ENCODE measurements at regions not wholly inside any gene's neighbourhood (a gene's known extent, or its start where the extent isn't known, plus 50 kb on each side); places are given as distances from the start of the nearest gene placed in this dataset.

DNA sequence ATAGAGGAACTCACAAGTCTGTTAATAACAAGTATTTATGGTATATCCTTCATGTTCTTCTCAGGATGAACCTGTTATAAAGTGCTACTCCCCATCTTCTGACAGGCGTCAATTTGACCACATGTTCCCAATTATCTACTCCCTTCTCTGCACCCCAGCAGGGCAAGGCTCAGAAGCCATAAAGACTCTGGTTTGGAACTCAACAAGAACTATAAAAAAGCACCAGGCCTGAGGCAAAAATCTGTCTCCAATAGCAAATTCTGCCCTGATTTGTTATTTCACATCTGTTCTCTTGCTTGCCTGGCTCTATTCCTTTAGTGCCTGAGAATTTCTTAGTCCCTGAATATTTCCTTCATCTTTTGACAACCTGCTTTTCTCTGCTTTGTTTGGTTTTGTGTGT is 618.2 kb upstream of the KIRREL3 start:
- Mint-ChIP-seq H3K36me3 (no peaks in the 10 kb centered on the region), H3K27ac (no peak overlapping the region), H3K9me3 (no peaks in the 10 kb centered on the region)
- no peak for DNase-seq (ENCODE audit: low spot score in 2 of 2)
- ATAC-seq = no peak

DNA sequence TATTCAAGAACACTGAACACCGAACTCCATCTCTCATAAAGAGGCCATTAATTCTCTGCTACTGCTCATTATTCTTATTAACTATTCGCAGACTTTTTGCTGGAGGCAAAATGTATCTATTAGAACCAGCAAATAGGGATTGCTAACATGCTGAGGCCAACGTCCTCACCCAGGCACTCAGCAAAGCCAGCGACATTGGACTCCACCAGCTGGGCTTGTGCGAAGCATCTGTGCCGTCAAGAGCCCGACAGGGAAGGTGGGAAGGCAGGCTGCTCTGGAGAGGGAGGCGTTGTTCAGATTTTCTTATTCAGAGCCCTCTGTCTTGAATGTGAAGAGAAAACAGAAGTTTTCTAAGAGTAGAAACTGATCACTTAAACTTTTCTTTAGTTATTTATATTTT is 615.6 kb upstream of the KIRREL3 start:
- Mint-ChIP-seq H3K9me3 (no peaks in the 10 kb centered on the region), H3K27ac (no peak overlapping the region), H3K36me3 (no peaks in the 10 kb centered on the region)
- DNase-seq (ENCODE audit: low spot score in 2 of 2) (no peak), ATAC-seq (no peak)

DNA sequence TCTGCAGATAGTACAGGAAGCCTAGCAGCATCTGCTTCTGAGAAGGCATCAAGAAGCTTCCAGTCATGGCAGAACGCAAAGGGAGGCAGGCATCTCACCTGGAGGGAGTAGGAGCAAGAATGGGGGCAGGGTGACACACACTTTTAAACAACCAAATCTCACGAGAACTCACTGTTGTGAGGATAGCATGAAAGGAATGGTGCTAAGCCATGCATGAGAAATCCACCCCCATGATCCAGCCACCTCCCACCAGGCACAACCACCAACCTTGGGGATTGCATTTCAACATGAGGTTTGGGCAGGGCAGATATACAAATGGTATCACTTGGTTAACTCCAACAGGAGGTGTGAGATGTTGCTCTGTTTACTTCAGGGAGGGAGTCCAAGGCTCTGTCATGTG is 612.0 kb upstream of the KIRREL3 start:
- no peaks in the 10 kb centered on the region for H3K36me3 Mint-ChIP-seq
- no peak for ATAC-seq
- no peak for DNase-seq (ENCODE audit: low spot score in 2 of 2)

DNA sequence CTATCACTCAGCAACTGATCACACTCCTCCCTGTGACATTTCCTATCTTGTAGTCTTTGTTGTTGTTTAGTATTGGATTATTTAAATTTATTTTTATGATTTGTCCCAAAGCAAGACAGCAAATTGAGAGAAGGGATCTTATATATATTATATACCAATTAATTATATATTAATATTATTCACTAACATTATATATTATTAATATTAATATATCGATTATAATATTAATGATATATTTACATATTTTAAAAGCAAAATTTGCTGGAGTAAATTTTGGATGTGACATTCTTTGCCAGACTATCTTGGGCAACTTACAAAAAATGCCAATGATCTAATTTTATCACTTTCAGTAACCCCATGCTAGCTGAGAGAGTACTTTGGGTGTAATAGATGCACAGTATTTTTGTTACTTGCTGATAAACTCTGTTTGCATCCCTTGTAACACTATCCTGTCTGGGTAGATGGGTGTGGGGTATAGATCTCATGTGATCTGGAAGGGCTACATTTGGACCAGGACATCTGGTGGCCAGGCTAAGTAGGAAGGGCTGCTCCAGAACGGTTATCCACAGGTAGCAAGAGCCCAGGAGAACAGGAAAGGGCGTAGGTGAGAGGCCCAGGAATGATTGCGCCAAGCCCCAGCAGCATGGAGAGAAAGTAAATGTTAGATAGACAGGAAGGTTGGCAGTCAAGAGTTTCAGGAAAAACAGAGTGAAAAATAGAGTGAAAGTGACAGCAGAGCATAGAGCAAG is 608.6 kb upstream of the KIRREL3 start:
- H3K27ac Mint-ChIP-seq = no peak overlapping the region
- H3K36me3 Mint-ChIP-seq = no peaks in the 10 kb centered on the region
- ATAC-seq (no peak), DNase-seq (ENCODE audit: low spot score in 2 of 2) (no peak)
- peaks cover 0 to 3% of the 10 kb centered on the region in 2 donors for H3K9me3 Mint-ChIP-seq

More for the DNA sequence above, 612.0 kb upstream of the KIRREL3 start:
- no peak overlapping the region for H3K27ac Mint-ChIP-seq
- H3K9me3 Mint-ChIP-seq = no peaks in the 10 kb centered on the region

DNA sequence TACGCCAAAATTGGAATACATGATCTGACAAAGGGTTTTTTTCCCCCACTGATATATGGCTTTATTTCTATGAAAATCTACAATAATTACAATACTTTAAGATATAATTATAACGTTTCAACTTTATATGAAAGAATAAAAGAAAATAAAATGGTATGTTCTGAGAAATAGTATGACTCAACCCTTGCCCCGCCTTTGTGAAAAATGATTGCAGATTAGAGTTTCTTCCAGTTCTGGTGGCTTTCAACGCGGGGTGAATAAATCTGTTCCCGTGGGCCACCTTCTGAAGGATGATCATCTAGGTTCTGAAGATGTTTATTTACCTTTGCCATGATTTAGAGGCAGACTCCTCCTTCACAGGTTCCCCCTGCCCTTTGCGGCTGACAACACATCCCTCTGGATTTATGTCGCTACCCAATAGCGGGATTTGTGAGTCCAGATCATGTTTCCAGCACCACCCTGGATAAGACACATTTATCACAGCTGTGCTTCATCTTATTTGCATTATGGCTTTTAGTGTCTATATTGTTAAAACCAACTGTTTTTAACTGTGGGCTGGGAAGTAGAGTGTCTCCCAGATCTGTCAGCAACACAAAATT is 607.0 kb upstream of the KIRREL3 start:
- ATAC-seq = no peak
- peaks cover 0 to 3% of the 10 kb centered on the region in 2 donors for H3K9me3 Mint-ChIP-seq
- no peaks in the 10 kb centered on the region for H3K36me3 Mint-ChIP-seq
- DNase-seq (ENCODE audit: low spot score in 2 of 2) = no peak
- no peak overlapping the region for H3K27ac Mint-ChIP-seq

DNA sequence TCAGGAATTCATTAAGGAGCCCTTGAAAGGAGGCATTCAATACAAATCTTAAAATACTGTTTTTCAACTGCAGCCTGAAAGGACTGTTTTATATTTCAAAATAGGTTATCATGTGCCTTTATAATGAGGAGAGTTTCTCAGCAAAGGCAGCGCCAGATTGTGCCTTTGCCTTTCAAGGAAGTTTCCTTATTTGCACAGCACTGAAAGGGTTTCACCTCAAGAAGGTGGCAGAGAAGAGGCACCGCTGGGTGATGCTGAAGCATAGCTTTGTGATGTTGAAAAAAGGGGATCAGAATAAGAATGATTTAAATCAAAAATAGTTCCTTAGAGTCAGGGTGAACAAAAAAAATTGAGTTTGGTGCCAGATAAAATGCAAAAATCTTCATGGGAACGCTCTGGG is 601.0 kb upstream of the KIRREL3 start:
- ATAC-seq (no peak), DNase-seq (ENCODE audit: low spot score in 2 of 2) (no peak)
- Mint-ChIP-seq H3K9me3 (peaks cover 0 to 3% of the 10 kb centered on the region in 2 donors), H3K36me3 (no peaks in the 10 kb centered on the region), H3K27ac (no peak overlapping the region)

DNA sequence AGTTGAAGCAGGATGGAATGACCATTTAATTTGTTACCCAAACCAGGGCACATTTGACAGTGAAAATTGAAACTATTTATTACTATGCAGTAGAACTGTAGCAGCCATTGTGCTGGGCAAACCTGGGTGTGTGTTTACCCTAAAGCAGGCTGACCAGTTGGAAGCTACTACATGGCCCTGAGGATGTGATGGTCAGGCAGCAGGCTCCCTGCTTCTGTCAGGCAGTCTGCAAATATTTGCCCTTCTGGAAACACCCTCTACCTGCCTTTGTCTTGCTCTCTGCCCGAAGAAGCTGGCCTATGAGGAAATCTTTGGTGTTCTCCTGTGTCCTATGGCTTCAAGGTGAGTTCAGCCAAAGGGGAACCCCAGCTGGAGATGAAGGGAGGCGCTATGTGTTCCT is 600.1 kb upstream of the KIRREL3 start:
- H3K9me3 Mint-ChIP-seq = peaks cover 0 to 3% of the 10 kb centered on the region in 2 donors
- H3K27ac Mint-ChIP-seq = no peak overlapping the region
- ATAC-seq (no peak), DNase-seq (ENCODE audit: low spot score in 2 of 2) (no peak)
- H3K36me3 Mint-ChIP-seq = no peaks in the 10 kb centered on the region

DNA sequence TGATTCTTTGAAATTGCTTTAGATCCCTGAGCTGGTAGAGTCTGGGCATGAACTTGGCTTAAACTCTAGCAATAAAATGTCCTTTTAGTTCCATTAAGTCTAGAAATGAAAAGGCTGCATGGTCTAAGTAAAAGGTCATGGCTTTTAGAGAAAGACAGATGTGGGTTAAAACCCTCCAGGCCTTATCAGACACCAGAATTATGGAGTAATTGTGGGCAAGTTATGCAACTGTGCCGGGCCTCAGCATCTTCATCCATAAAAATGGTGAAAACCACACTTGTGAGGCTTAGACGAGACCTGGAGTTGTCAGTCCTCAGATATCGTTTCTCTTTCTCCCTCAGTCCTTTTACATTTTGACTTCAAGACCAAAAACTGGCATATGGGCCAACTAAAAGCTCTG is 597.9 kb upstream of the KIRREL3 start:
- ATAC-seq (no peak), DNase-seq (ENCODE audit: low spot score in 2 of 2) (no peak)
- no peak overlapping the region for H3K27ac Mint-ChIP-seq
- H3K9me3 Mint-ChIP-seq = no peaks in the 10 kb centered on the region
- H3K36me3 Mint-ChIP-seq = no peaks in the 10 kb centered on the region

DNA sequence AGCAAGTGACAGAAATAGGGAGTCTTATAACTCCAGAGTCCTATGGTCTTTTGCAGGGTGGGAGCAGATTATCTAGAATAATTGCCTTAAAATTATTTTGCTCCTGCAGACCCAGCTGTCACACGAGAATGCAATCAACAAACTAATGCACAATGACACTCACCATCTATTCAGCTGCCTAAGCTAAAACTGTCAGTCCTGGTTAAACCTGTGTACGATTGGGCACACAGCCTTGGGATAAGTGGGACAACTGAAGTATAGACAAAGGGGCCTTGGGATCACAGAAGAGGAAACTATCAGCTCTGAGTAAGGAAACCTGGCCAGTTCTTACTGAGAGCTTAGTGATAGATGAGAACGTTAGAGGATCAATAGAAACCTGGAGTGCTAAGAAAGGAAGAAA is 595.9 kb upstream of the KIRREL3 start:
- Mint-ChIP-seq H3K36me3 (no peaks in the 10 kb centered on the region), H3K9me3 (no peaks in the 10 kb centered on the region), H3K27ac (no peak overlapping the region)
- no peak for DNase-seq (ENCODE audit: low spot score in 2 of 2)
- ATAC-seq = no peak

DNA sequence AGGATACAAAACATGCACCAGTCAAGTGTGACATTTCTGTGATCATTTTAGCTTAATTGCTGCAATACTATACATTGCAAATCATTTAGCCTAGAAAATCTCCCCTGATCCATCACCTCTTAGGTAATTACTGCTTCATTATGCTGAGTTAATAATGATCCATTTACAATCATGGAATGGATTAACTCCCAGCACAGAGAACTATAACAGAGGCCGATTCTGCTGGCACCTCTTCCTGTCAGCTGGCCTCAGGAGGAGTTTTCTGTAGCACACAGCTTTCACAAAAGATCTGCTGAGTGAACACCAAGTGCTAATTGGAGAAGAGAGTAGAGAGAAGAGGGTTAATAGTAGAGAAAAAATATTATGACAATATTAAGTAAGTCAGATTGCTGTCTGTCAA is 591.8 kb upstream of the KIRREL3 start:
- no peaks in the 10 kb centered on the region for H3K9me3 Mint-ChIP-seq
- no peaks in the 10 kb centered on the region for H3K36me3 Mint-ChIP-seq
- DNase-seq (ENCODE audit: low spot score in 2 of 2) (no peak), ATAC-seq (no peak)
- no peak overlapping the region for H3K27ac Mint-ChIP-seq

DNA sequence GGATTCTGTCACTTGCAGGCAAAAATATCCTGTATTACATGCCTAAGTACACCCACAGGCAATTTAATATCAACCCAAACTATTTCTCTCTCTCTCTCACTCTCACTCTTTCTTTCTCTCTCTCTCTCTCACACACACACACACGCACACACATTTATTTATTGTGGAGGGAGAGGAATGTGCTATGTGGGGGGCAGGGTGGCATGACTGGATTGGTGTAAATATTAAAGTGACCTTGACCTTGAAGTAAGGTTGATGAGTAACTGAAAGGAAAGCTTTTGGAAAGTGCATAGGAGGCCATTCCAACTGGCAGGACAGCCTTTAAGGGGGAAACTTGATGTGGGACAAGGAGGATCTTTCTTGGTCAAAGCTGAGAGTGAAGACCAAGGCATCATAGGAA is 589.7 kb upstream of the KIRREL3 start:
- Mint-ChIP-seq H3K9me3 (no peaks in the 10 kb centered on the region), H3K27ac (no peak overlapping the region), H3K36me3 (no peaks in the 10 kb centered on the region)
- ATAC-seq (no peak), DNase-seq (ENCODE audit: low spot score in 2 of 2) (no peak)

DNA sequence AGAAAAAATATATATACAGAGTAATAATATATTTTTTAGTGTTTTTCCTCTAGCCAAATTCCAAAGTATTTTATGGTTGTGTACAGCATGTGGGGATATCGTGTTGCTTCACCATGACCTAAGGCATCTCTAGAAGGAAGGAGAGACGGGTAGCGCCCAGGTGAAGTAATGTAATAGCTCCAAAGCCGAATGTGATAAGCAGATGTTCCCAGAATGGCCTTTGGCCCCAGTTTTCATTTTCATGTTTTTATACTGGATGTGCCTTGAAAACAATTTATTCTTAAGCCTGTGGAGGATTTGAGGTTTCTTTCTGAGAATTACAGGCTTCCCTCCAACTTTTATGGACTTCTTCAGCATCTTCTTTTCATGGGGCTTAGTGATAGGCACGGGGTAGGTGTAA is 587.9 kb upstream of the KIRREL3 start:
- DNase-seq (ENCODE audit: low spot score in 2 of 2) = no peak
- ATAC-seq = no peak
- Mint-ChIP-seq H3K27ac (no peak overlapping the region), H3K9me3 (peaks cover 0 to under 1% of the 10 kb centered on the region in 2 donors), H3K36me3 (no peaks in the 10 kb centered on the region)

DNA sequence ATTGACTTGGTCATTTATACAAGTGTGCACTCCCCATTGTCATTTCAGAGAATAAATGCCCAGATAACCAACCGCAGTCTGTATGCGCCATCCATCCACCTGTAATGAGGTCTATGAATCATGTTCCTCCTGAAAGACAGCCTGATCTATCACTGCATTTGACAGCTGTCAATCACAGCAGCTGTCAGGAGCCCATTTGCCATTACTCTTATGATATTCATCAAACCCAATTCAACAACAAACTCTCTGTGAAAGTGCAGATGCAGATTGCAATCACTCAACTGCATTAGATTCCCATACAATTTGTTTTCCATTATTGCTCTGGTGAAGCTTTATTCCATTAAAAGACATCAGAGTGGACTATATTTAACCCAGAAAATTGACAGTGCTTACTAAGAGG is 586.9 kb upstream of the KIRREL3 start:
- no peak for ATAC-seq
- Mint-ChIP-seq H3K9me3 (peaks cover 0 to 3% of the 10 kb centered on the region in 2 donors), H3K36me3 (no peaks in the 10 kb centered on the region), H3K27ac (no peak overlapping the region)
- no peak for DNase-seq (ENCODE audit: low spot score in 2 of 2)

DNA sequence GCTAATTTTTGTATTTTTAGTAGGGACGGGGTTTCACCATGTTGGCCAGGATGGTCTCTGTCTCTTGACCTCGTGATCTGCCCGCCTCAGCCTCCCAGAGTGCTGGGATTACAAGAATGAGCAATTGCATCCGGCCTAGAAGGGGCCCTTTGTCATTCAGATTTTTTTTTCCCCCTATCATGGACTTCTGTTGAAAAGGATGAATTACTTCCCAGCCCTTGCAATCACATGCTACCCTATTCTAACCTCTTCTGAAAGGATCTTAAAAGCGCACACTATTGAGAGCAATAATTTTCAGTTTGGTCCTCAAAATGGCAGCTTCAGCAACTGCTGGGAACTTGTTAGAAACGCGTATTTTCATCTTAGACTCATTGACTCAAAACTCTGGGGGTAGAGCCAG is 575.6 kb upstream of the KIRREL3 start:
- peaks cover 0 to 4% of the 10 kb centered on the region in 2 donors for H3K9me3 Mint-ChIP-seq
- no peak for ATAC-seq
- H3K27ac Mint-ChIP-seq = no peak overlapping the region
- no peaks in the 10 kb centered on the region for H3K36me3 Mint-ChIP-seq
- no peak for DNase-seq (ENCODE audit: low spot score in 2 of 2)

DNA sequence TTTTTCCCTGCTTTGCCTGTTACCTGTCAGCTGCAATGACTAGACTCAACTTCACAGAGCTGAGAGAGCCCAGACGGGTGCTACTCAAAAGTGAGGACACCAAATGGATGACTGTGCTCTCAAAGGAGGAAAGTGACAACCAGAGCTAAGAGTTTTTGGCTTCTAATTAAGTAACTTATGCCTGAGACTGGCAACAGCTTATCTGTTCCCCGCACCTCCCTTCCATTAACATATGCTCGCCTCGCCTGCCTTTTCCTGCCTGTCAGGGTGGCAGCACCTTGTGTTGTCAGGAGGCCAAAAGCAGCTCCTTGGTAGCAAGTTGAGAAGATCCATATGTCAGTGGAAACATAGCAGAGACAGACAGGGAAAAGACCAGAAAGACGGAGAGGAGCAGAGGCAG is 573.9 kb upstream of the KIRREL3 start:
- Mint-ChIP-seq H3K36me3 (no peaks in the 10 kb centered on the region), H3K9me3 (peaks cover 0 to 4% of the 10 kb centered on the region in 2 donors), H3K27ac (no peak overlapping the region)
- DNase-seq (ENCODE audit: low spot score in 2 of 2) (no peak), ATAC-seq (no peak)

DNA sequence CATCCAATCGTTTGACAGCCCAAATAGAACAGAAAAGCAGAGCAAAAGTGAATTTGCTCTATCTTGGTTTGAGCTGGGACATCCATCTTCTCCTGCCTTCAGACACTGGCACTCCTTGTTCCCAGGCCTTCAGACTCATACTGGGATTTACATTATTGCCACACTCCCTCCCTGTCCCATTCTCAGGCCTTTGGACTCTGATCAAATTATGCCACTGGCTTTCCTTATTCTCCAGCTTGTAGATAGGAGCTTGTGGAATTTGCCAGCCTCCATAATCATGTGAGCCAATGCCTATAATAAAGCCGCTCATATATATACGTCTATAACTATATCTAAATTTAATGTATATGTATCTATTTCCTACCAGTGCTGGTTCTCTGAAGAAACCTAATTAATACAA is 568.3 kb upstream of the KIRREL3 start:
- no peak overlapping the region for H3K27ac Mint-ChIP-seq
- ATAC-seq (no peak), DNase-seq (ENCODE audit: low spot score in 2 of 2) (no peak)
- H3K9me3 Mint-ChIP-seq = peaks cover 0 to 4% of the 10 kb centered on the region in 2 donors
- no peaks in the 10 kb centered on the region for H3K36me3 Mint-ChIP-seq

DNA sequence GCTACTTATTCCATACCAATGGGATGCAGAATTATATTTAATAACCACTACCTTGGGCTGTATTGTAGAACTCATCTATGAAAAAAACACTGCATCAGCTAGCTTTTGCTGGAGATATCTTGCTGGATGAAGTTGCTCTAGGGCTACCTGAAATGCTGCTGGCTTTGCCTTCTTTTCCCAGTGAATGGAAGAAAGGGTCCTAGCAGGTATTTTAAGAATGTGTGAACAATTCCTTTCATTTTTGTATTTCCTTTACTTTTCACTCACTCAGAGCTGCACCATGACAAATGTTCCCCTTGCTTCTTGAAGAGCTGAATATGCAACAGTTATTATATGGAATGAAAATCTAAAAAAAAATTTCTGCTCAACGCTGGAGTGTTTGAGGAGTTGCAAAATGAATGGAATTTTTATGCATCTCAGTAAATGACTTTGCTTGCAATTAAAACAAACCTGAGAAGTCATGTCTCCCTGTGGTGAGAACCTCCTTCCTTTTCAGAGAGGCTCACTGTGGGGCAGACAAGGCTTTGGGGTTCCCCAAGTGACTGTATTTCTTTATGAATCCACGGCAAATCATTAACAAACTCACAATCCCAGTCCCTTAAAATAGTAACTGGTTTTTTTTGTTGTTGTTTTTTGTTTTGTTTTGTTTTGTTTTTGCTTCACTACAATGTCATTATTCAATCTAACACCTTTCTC is 566.8 kb upstream of the KIRREL3 start:
- no peaks in the 10 kb centered on the region for H3K36me3 Mint-ChIP-seq
- no peak overlapping the region for H3K27ac Mint-ChIP-seq
- ATAC-seq (no peak), DNase-seq (ENCODE audit: low spot score in 2 of 2) (no peak)
- H3K9me3 Mint-ChIP-seq = peaks cover 0 to 4% of the 10 kb centered on the region in 2 donors

DNA sequence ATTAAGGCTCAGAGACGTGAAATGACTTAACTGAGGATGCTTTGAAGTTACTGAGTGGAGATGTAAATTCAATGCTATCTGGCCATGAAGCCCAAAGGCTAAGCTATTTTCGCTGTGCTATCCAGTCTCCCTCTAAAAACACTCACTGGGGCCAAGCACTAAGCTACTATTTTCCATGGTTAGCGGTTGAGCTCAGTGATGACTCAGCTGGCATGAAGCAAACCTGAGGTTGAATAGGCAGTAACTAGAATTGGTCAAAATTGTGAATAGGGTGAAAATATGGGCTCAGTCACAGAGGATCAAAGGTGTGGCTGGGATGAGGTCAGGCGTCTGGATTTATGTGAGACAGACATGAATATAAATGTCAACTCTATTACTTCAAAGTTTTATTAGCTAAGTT is 564.2 kb upstream of the KIRREL3 start:
- H3K9me3 Mint-ChIP-seq = no peaks in the 10 kb centered on the region
- H3K27ac Mint-ChIP-seq = no peak overlapping the region
- H3K36me3 Mint-ChIP-seq = no peaks in the 10 kb centered on the region
- ATAC-seq (no peak), DNase-seq (ENCODE audit: low spot score in 2 of 2) (no peak)

Measured in activated naive CD4-positive, alpha-beta T cell treated with anti-CD3 and anti-CD28 coated beads, Interleukin-2, amount 50 U/mL, for 72 hours (primary cell).